Ovary (tissue), 7 donors: ENCODE measurements at regions not wholly inside any gene's neighbourhood (a gene's known extent, or its start where the extent isn't known, plus 50 kb on each side); places are given as distances from the start of the nearest gene placed in this dataset.

Experiments
- DNase-seq, 5 donors: peaks; one replicate each; pipeline ENCODE4 v3.0.0-alpha.2; 2019 to 2020
- H3K27ac ChIP-seq, 2 donors: fragments of 200-600 bp; one replicate each; pipeline versions ENCODE4 v1.5.1 to v1.8.0; 2019 to 2022
- H3K27me3 ChIP-seq: fragments of 200-600 bp; one replicate; pipeline ENCODE4 v1.8.0; 2022
- H3K36me3 ChIP-seq: fragments of 200-600 bp; sonication (generic); one replicate; pipeline ENCODE4 v1.5.1; 2019
- H3K4me1 ChIP-seq: one replicate; pipeline ENCODE4 v1.8.1; 2013; ENCODE audit warnings: mild to moderate bottlenecking, moderate library complexity; ENCODE audit not compliant: insufficient read depth
- H3K4me3 ChIP-seq: fragments of 200-600 bp; sonication (generic); one replicate; pipeline ENCODE4 v1.5.1; 2017
- H3K9me3 ChIP-seq, 2 donors: fragments of 200-600 bp in 1 of 2; sonication (generic) in 1 of 2; one replicate each; pipeline versions ENCODE4 v1.5.1 to v1.8.1; 2013 to 2019; ENCODE audit warnings: mild to moderate bottlenecking in 1 of 2, moderate library complexity in 1 of 2
- CTCF ChIP-seq, 3 donors: fragments of 450-650 bp in 2 of 3; fragments of 200-600 bp in 1 of 3; IDR thresholded peaks; one replicate each; pipeline versions ENCODE4 v1.5.1 to v1.8.0; 2016 to 2022; ENCODE audit warnings: antibody characterized with exemption in 3 of 3, mild to moderate bottlenecking in 1 of 3
- EP300 ChIP-seq: sonication (generic); formaldehyde crosslinking; IDR thresholded peaks from one replicate; pipeline ENCODE4 v1.6.1; 2017; ENCODE audit warnings: antibody characterized with exemption
- POLR2A ChIP-seq: fragments of 450-650 bp; IDR thresholded peaks from one replicate; pipeline ENCODE4 v1.6.1; 2017; ENCODE audit warnings: antibody characterized with exemption, mild to moderate bottlenecking, moderate library complexity
- WGBS, 3 donors: extraction: QIAGEN DNeasy Blood & Tissue Kit in 1 of 3; methylation state at CpG; one replicate each; pipeline versions ENCODE4 v1.1.5 to v1.1.7; 2013 to 2017; 5-methylcytosine and 5-hydroxymethylcytosine counted together
- intact Hi-C, 4 donors: fragments of 100-400 bp; cut with DNase I; formaldehyde crosslinking; loops; one replicate each; pipeline versions ENCODE4 v1.11.0 to v1.15.1; 2022 to 2023
- donor health status: DM: no; HTN: no; CAD: no; lungs with moderate emphysema.
- donor health status: DM: no; HTN: no; CAD: no.
- donor health status: Bipolar disorder and iron deficiency.
- donor health status: DM: no; HTN: no; CAD: no.
- donor health status: DM: yes; HTN: yes; CAD: no.

GRCh38 chr5:155953335-155953734 lies 373.6 kb upstream of the SGCD start:
- Histone ChIP-seq H3K4me1 (no peaks in the 10 kb centered on the region), H3K4me3 (no peak overlapping the region), H3K27ac (no peak overlapping the region), H3K9me3 (no peaks in the 10 kb centered on the region), H3K36me3 (no peaks in the 10 kb centered on the region), H3K27me3 (no peaks in the 10 kb centered on the region)
- intact Hi-C loops = no loop called here
- no peak for TF ChIP-seq POLR2A
- no peak for TF ChIP-seq EP300
- TF ChIP-seq CTCF (IDR thresholded peaks at IDR 0.05) = no peak
- WGBS, 3 donors = 85 to 100% (median 91%) methylated on average over 1 of the region's 1 CpG
- DNase-seq = no peak

GRCh38 chr5:155954701-155955445 lies 372.1 kb upstream of the SGCD start:
- no peak overlapping the region for H3K27ac ChIP-seq
- no peak for DNase-seq
- H3K27me3 ChIP-seq = no peaks in the 10 kb centered on the region
- TF ChIP-seq POLR2A = no peak
- no peak for TF ChIP-seq EP300
- TF ChIP-seq CTCF (IDR thresholded peaks at IDR 0.05) = no peak
- no peak overlapping the region for H3K4me3 ChIP-seq
- intact Hi-C loops = no loop called here
- no peaks in the 10 kb centered on the region for H3K36me3 ChIP-seq
- 84 to 92% (median 86%) methylated on average over 6 of the region's 6 CpGs for WGBS, 3 donors
- H3K4me1 ChIP-seq = no peaks in the 10 kb centered on the region
- no peaks in the 10 kb centered on the region for H3K9me3 ChIP-seq

GRCh38 chr5:155957884-155958283 lies 369.1 kb upstream of the SGCD start:
- Histone ChIP-seq H3K27me3 (no peaks in the 10 kb centered on the region), H3K4me1 (no peaks in the 10 kb centered on the region), H3K27ac (no peak overlapping the region), H3K4me3 (no peak overlapping the region), H3K36me3 (no peaks in the 10 kb centered on the region), H3K9me3 (no peaks in the 10 kb centered on the region)
- 86 to 95% (median 90%) methylated on average over 3 of the region's 3 CpGs for WGBS, 3 donors
- no peak for DNase-seq
- no peak for TF ChIP-seq POLR2A
- TF ChIP-seq EP300 = no peak
- no peak for TF ChIP-seq CTCF (IDR thresholded peaks at IDR 0.05)
- intact Hi-C loops = no loop called here

- no peaks in the 10 kb centered on the region for H3K27me3 ChIP-seq
- H3K36me3 ChIP-seq = no peaks in the 10 kb centered on the region
- H3K4me1 ChIP-seq = no peaks in the 10 kb centered on the region
- intact Hi-C loops = no loop called here
- no peaks in the 10 kb centered on the region for H3K9me3 ChIP-seq
- no peak for TF ChIP-seq POLR2A
- no peak for TF ChIP-seq EP300
- TF ChIP-seq CTCF (IDR thresholded peaks at IDR 0.05) = no peak
- no peak overlapping the region for H3K4me3 ChIP-seq
- 69 to 78% (median 70%) methylated on average over 2 of the region's 2 CpGs for WGBS, 3 donors
- H3K27ac ChIP-seq = no peak overlapping the region
- DNase-seq = no peak
Observed at GRCh38 chr5:155959082-155959481, 367.9 kb upstream of the SGCD start.
